GM12878 (cell line): ENCODE measurements at regions not wholly inside any gene's neighbourhood (a gene's known extent, or its start where the extent isn't known, plus 50 kb on each side); places are given as distances from the start of the nearest gene placed in this dataset.

Experiments used
- ATAC-seq: fragments of 200-7000 bp; cut with Tn5 transposase; 3 replicates; pipeline ENCODE4 v1.9.1; 2020; ENCODE audit warnings: mild to moderate bottlenecking, moderate library complexity
- BruUV-seq: library from RNA; stranded (reverse); fragments of 400-500 nt; replicated peaks from 2 replicates; lab custom pipeline; 2021; lab: Mats Ljungman, UMichigan
- CTCF ChIA-PET: fragments of 300-600 bp; sonication (Branson Sonifier 250); formaldehyde crosslinking; extraction: SDS; loops from one replicate; lab custom pipeline; 2021; ENCODE audit warnings: inconsistent platforms; lab: Yijun Ruan, JAX
- POLR2A ChIA-PET: fragments of 350-600 bp; formaldehyde crosslinking; extraction: SDS; loops from one replicate; lab custom pipeline; 2021; ENCODE audit warnings: inconsistent platforms; lab: Charles Lee
- RAD21 ChIA-PET: fragments of 300-600 bp; sonication (Branson Sonifier 250); formaldehyde crosslinking; loops from one replicate; lab custom pipeline; 2023; ENCODE audit warnings: antibody characterized with exemption; ENCODE audit not compliant: unreplicated experiment; lab: Charles Lee
- SMC1A ChIA-PET: fragments of 300-600 bp; sonication (Branson Sonifier 250); formaldehyde crosslinking; loops from one replicate; lab custom pipeline; 2023; ENCODE audit not compliant: unreplicated experiment, uncharacterized antibody; lab: Charles Lee
- DNase-seq: peaks from one replicate; pipeline ENCODE4 v3.0.0-alpha.2; 2011; ENCODE audit warnings: low read depth, low spot score
- FAIRE-seq: peaks from 3 replicates; lab custom pipeline; 2011; peaks lifted over from hg19 to GRCh38; lab: Jason Lieb, UNC
- H2AFZ ChIP-seq: 2 replicates; pipeline ENCODE4 v1.6.0; 2011; ENCODE audit warnings: low read depth, low read length, control low read depth; ENCODE audit not compliant: control insufficient read depth
- H3K27ac ChIP-seq: 2 replicates; pipeline ENCODE4 v1.5.1; 2011; ENCODE audit warnings: control low read depth; ENCODE audit not compliant: control insufficient read depth, insufficient read depth
- H3K27me3 ChIP-seq, 2 experiments: replicated peaks in 1 of 2; 2 replicates each; pipeline versions ENCODE4 v1.6.0 to v1.6.1; 2011; ENCODE audit warnings: low read length in 1 of 2; ENCODE audit not compliant: control insufficient read depth in 2 of 2, insufficient read depth in 2 of 2
- H3K36me3 ChIP-seq, 2 experiments: 2 replicates each; pipeline ENCODE4 v1.5.1; 2011; ENCODE audit warnings: low read length in 1 of 2; ENCODE audit not compliant: control insufficient read depth in 2 of 2, insufficient read depth in 2 of 2
- H3K4me1 ChIP-seq: 2 replicates; pipeline ENCODE4 v1.6.1; 2011; ENCODE audit warnings: mild to moderate bottlenecking, low read length, moderate library complexity, mixed read lengths; ENCODE audit not compliant: control insufficient read depth, insufficient read depth
- H3K4me2 ChIP-seq: 2 replicates; pipeline ENCODE4 v1.6.0; 2011; ENCODE audit warnings: control low read depth; ENCODE audit not compliant: control insufficient read depth, insufficient read depth
- H3K4me3 ChIP-seq: fragments of 200-600 bp; sonication (generic); 2 replicates; pipeline ENCODE4 v1.5.1; 2016
- H3K79me2 ChIP-seq: 2 replicates; pipeline ENCODE4 v1.6.0; 2011; ENCODE audit warnings: low read length; ENCODE audit not compliant: control insufficient read depth, insufficient read depth
- H3K9ac ChIP-seq: 2 replicates; pipeline ENCODE4 v1.8.0; 2011; ENCODE audit warnings: low read length, control low read depth, mixed read lengths; ENCODE audit not compliant: control insufficient read depth, insufficient read depth
- H3K9me3 ChIP-seq: replicated peaks from 3 replicates; pipeline ENCODE4 v1.5.1; 2011; ENCODE audit warnings: mild to moderate bottlenecking, low read length; ENCODE audit not compliant: control insufficient read depth, insufficient read depth
- H4K20me1 ChIP-seq: 2 replicates; pipeline ENCODE4 v1.6.0; 2011; ENCODE audit not compliant: control insufficient read depth, insufficient read depth
- ASH2L ChIP-seq: fragments of 300-600, 200-600 bp; sonication (generic); IDR thresholded peaks from 2 replicates; pipeline ENCODE4 v1.6.1; 2017; ENCODE audit warnings: low read depth, mild to moderate bottlenecking, borderline replicate concordance
- BCLAF1 ChIP-seq: fragments of 450-650 bp; IDR thresholded peaks from 2 replicates; pipeline ENCODE4 v1.6.1; 2017; ENCODE audit warnings: antibody characterized with exemption, mild to moderate bottlenecking, moderate library complexity
- EGR1 ChIP-seq, 2 experiments: IDR thresholded peaks; 1 replicate in 1 of 2; 2 replicates in 1 of 2; pipeline ENCODE4 v1.6.1; 2011 to 2012; ENCODE audit warnings: low read depth in 2 of 2, low read length in 2 of 2, borderline replicate concordance in 1 of 2, mild to moderate bottlenecking in 1 of 2, moderate library complexity in 1 of 2
- IRF3 ChIP-seq: fragments of 450-650 bp; IDR thresholded peaks from 2 replicates; pipeline ENCODE4 v1.6.1; 2014; ENCODE audit warnings: mild to moderate bottlenecking
- LARP7 ChIP-seq: fragments of 450-650 bp; IDR thresholded peaks from 2 replicates; pipeline ENCODE4 v1.6.1; 2017; ENCODE audit warnings: mild to moderate bottlenecking
- MEF2A ChIP-seq: IDR thresholded peaks from 2 replicates; pipeline ENCODE4 v1.6.1; 2011; ENCODE audit warnings: low read depth, mild to moderate bottlenecking, low read length, moderate library complexity; ENCODE audit not compliant: insufficient read depth
- NFIC ChIP-seq: IDR thresholded peaks from 2 replicates; pipeline ENCODE4 v1.6.1; 2012; ENCODE audit warnings: low read depth, mild to moderate bottlenecking, inconsistent platforms, low read length, moderate library complexity
- NFYA ChIP-seq: IDR thresholded peaks from 2 replicates; pipeline ENCODE4 v1.6.1; 2011; ENCODE audit warnings: low read depth, mild to moderate bottlenecking, low read length, improper control_type of control experiment, borderline replicate concordance
- POLR2A ChIP-seq: IDR thresholded peaks from 2 replicates; pipeline ENCODE4 v1.6.1; 2011; ENCODE audit warnings: low read depth, mild to moderate bottlenecking, low read length
- RAD21 ChIP-seq: IDR thresholded peaks from 2 replicates; pipeline ENCODE4 v1.6.1; 2011; ENCODE audit warnings: mild to moderate bottlenecking, low read depth, low read length, moderate library complexity; ENCODE audit not compliant: insufficient read depth
- RB1 ChIP-seq: fragments of 450-650 bp; formaldehyde crosslinking; IDR thresholded peaks from 2 replicates; pipeline ENCODE4 v1.6.1; 2017; ENCODE audit warnings: mild to moderate bottlenecking, borderline replicate concordance
- RUNX3 ChIP-seq: IDR thresholded peaks from 2 replicates; pipeline ENCODE4 v1.6.1; 2012; ENCODE audit warnings: low read length, inconsistent platforms
- SMAD1 ChIP-seq: fragments of 450-650 bp; IDR thresholded peaks from 2 replicates; pipeline ENCODE4 v1.6.1; 2018; ENCODE audit warnings: mild to moderate bottlenecking, low read depth; ENCODE audit not compliant: partially characterized antibody
- SMARCA5 ChIP-seq: fragments of 450-650 bp; IDR thresholded peaks from 2 replicates; pipeline ENCODE4 v1.6.1; 2017; ENCODE audit warnings: mild to moderate bottlenecking
- ZNF217 ChIP-seq: fragments of 450-650 bp; IDR thresholded peaks from 2 replicates; pipeline ENCODE4 v1.6.1; 2017; ENCODE audit warnings: antibody characterized with exemption, mild to moderate bottlenecking
- ZNF592 ChIP-seq: fragments of 450-650 bp; IDR thresholded peaks from 2 replicates; pipeline ENCODE4 v1.6.1; 2017; ENCODE audit warnings: mild to moderate bottlenecking, moderate library complexity
- WGBS: methylation state at CpG from one replicate; pipeline ENCODE4 v1.1.6; 2016; ENCODE audit warnings: low lambda C conversion rate; ENCODE audit not compliant: insufficient replicate concordance, insufficient coverage; ENCODE audit errors: missing lambda C conversion rate; 5-methylcytosine and 5-hydroxymethylcytosine counted together
- in situ Hi-C: fragments of 300-500 bp; cut with MboI; formaldehyde crosslinking; loops from 9 replicates; pipeline ENCODE4 v1.14.3; 2018; ENCODE audit warnings: mixed read lengths
- intact Hi-C: fragments of 100-400 bp; cut with micrococcal nuclease; formaldehyde crosslinking; loops from one replicate; pipeline ENCODE4 v1.14.2; 2022; ENCODE audit not compliant: unreplicated experiment

- DNase-seq = no peak
- RAD21 ChIA-PET = interaction anchor here (0.7 to 0.8 kb wide), 3 partner anchors 26 to 111 kb away, joined by 3 read pairs; no protein-coding TSS in a partner anchor
- in situ Hi-C loops = no loop called here
- Histone ChIP-seq H3K4me2 (no peak overlapping the region), H3K9ac (no peak overlapping the region), H3K9me3 (no peaks in the 10 kb centered on the region), H4K20me1 (no peaks in the 10 kb centered on the region), H3K27ac (no peak overlapping the region), H3K27me3 (no peaks in the 10 kb centered on the region), H3K36me3 (no peaks in the 10 kb centered on the region)
- POLR2A ChIA-PET = no interaction called here
- no peak for FAIRE-seq
- 90% methylated on average over 3 of the region's 3 CpGs for WGBS
- no peak for TF ChIP-seq POLR2A
- TF ChIP-seq NFIC = no peak
- TF ChIP-seq SMAD1 = no peak
- no peak for TF ChIP-seq ZNF592
- no peak for TF ChIP-seq EGR1 (IDR thresholded peaks at IDR 0.05; ENCODE audit: borderline replicate concordance in 1 of 2, low read depth in 2 of 2, low read length in 2 of 2)
- TF ChIP-seq ZNF217 = no peak
- no peak for TF ChIP-seq RB1
- no peak for TF ChIP-seq ASH2L
- TF ChIP-seq NFYA = no peak
- no peak for TF ChIP-seq IRF3
- no peak for TF ChIP-seq SMARCA5
- no peak for TF ChIP-seq LARP7
- TF ChIP-seq RUNX3 = no peak
- no peak for TF ChIP-seq RAD21
- TF ChIP-seq BCLAF1 = no peak
- TF ChIP-seq MEF2A = no peak
- TF ChIP-seq, all 136 proteins: peak for 0
- Histone ChIP-seq H3K4me3 (no peak overlapping the region), H3K4me1 (peaks cover 4% of the 10 kb centered on the region), H2AFZ (no peak overlapping the region), H3K79me2 (no peaks in the 10 kb centered on the region)
- no peak for ATAC-seq
- ChIA-PET SMC1A (interaction anchor here (0.7 to 2.0 kb wide), 11 partner anchors 13 to 472 kb away, joined by 3 to 8 read pairs (median 4); no protein-coding TSS in a partner anchor), CTCF (interaction anchor here (1.3 kb wide), 1 partner anchor 84 kb away, joined by 4 read pairs; no protein-coding TSS in a partner anchor)
- intact Hi-C loops = no loop called here
- no TSS peak for BruUV-seq
Observed at GRCh38 chr5:143715616-143716015, 96.3 kb upstream of the HMHB1 start.
